SJSA1 (cell line): ENCODE measurements at regions not wholly inside any gene's neighbourhood (a gene's known extent, or its start where the extent isn't known, plus 50 kb on each side); places are given as distances from the start of the nearest gene placed in this dataset.

Experiments used
- DNase-seq, 2 experiments: peaks; one replicate each; pipeline ENCODE4 v3.0.0-alpha.2; 2015 to 2020; ENCODE audit warnings: low spot score in 2 of 2, low read depth in 1 of 2
- H3K27ac ChIP-seq: fragments of 250-450 bp; sonication (Bioruptor Pico); 2 replicates; pipeline ENCODE4 v1.5.1; 2020; ENCODE audit warnings: mild to moderate bottlenecking, moderate library complexity
- H3K27me3 ChIP-seq: fragments of 250-450 bp; sonication (Bioruptor Pico); replicated peaks from 2 replicates; pipeline ENCODE4 v1.5.1; 2020; ENCODE audit warnings: mild to moderate bottlenecking, moderate library complexity
- H3K36me3 ChIP-seq: fragments of 250-450 bp; sonication (Bioruptor Pico); 2 replicates; pipeline ENCODE4 v1.5.1; 2020; ENCODE audit warnings: mild to moderate bottlenecking
- H3K4me1 ChIP-seq: fragments of 250-450 bp; sonication (Bioruptor Pico); replicated peaks from 2 replicates; pipeline ENCODE4 v1.6.1; 2021; ENCODE audit warnings: mild to moderate bottlenecking
- H3K4me3 ChIP-seq: fragments of 250-450 bp; sonication (Bioruptor Pico); 2 replicates; pipeline ENCODE4 v1.5.1; 2020; ENCODE audit warnings: mild to moderate bottlenecking
- H3K9me3 ChIP-seq: fragments of 250-450 bp; sonication (Bioruptor Pico); replicated peaks from 2 replicates; pipeline ENCODE4 v1.5.1; 2020; ENCODE audit warnings: mild to moderate bottlenecking

- no peak overlapping the region for H3K27ac ChIP-seq
- H3K4me3 ChIP-seq: no peak overlapping the region
- no peaks in the 10 kb centered on the region for H3K36me3 ChIP-seq
- no peak for DNase-seq
- no peaks in the 10 kb centered on the region for H3K9me3 ChIP-seq
- no peaks in the 10 kb centered on the region for H3K27me3 ChIP-seq
- H3K4me1 ChIP-seq: no peaks in the 10 kb centered on the region; the same call in 1 of the 2 replicates
Measured at GRCh38 chr14:38880643-38881524, 222.2 kb downstream of the SEC23A start.

- DNase-seq: no peak
- no peaks in the 10 kb centered on the region for H3K9me3 ChIP-seq
- no peaks in the 10 kb centered on the region for H3K36me3 ChIP-seq
- no peaks in the 10 kb centered on the region; the same call in 1 of the 2 replicates for H3K4me1 ChIP-seq
- no peak overlapping the region for H3K4me3 ChIP-seq
- H3K27me3 ChIP-seq: no peaks in the 10 kb centered on the region
- H3K27ac ChIP-seq: no peak overlapping the region
Measured at GRCh38 chr14:38877744-38878388, 225.2 kb downstream of the SEC23A start.

- no peaks in the 10 kb centered on the region for H3K27me3 ChIP-seq
- DNase-seq: no peak
- H3K4me3 ChIP-seq: no peak overlapping the region
- no peaks in the 10 kb centered on the region for H3K4me1 ChIP-seq
- H3K27ac ChIP-seq: no peak overlapping the region
- no peaks in the 10 kb centered on the region for H3K9me3 ChIP-seq
- H3K36me3 ChIP-seq: no peaks in the 10 kb centered on the region
Measured at GRCh38 chr14:38874721-38875120, 228.3 kb downstream of the SEC23A start.

- no peaks in the 10 kb centered on the region for H3K4me1 ChIP-seq
- DNase-seq: no peak
- H3K27ac ChIP-seq: no peak overlapping the region
- no peaks in the 10 kb centered on the region for H3K9me3 ChIP-seq
- H3K36me3 ChIP-seq: no peaks in the 10 kb centered on the region
- H3K27me3 ChIP-seq: no peaks in the 10 kb centered on the region
- H3K4me3 ChIP-seq: no peak overlapping the region
Measured at GRCh38 chr14:38873941-38874612, 229.0 kb downstream of the SEC23A start.

GRCh38 chr14:38870296-38870836 is 232.7 kb downstream of the SEC23A start:
- H3K27me3 ChIP-seq: no peaks in the 10 kb centered on the region
- no peak for DNase-seq
- H3K36me3 ChIP-seq: no peaks in the 10 kb centered on the region
- H3K9me3 ChIP-seq: no peaks in the 10 kb centered on the region
- no peak overlapping the region for H3K4me3 ChIP-seq
- no peak overlapping the region for H3K27ac ChIP-seq
- H3K4me1 ChIP-seq: no peaks in the 10 kb centered on the region

GRCh38 chr14:38868399-38869290 is 234.4 kb downstream of the SEC23A start:
- DNase-seq: no peak
- H3K9me3 ChIP-seq: no peaks in the 10 kb centered on the region
- H3K4me3 ChIP-seq: no peak overlapping the region
- H3K36me3 ChIP-seq: no peaks in the 10 kb centered on the region
- H3K4me1 ChIP-seq: no peaks in the 10 kb centered on the region
- no peaks in the 10 kb centered on the region for H3K27me3 ChIP-seq
- no peak overlapping the region for H3K27ac ChIP-seq

GRCh38 chr14:38867561-38868150 is 235.4 kb downstream of the SEC23A start:
- no peak overlapping the region for H3K4me3 ChIP-seq
- H3K27ac ChIP-seq: no peak overlapping the region

GRCh38 chr14:38866461-38866860 is 236.6 kb downstream of the SEC23A start:
- DNase-seq: no peak
- Histone ChIP-seq H3K27ac (no peak overlapping the region), H3K9me3 (no peaks in the 10 kb centered on the region)

More at GRCh38 chr14:38867561-38868150, 235.4 kb downstream of the SEC23A start:
- DNase-seq: peak; percentile 36 to 68
- Histone ChIP-seq H3K4me1 (no peaks in the 10 kb centered on the region), H3K27me3 (no peaks in the 10 kb centered on the region), H3K36me3 (no peaks in the 10 kb centered on the region), H3K9me3 (no peaks in the 10 kb centered on the region)

GRCh38 chr14:38862366-38862765 is 240.7 kb downstream of the SEC23A start:
- no peak overlapping the region for H3K4me3 ChIP-seq
- no peak overlapping the region for H3K27ac ChIP-seq
- no peaks in the 10 kb centered on the region for H3K36me3 ChIP-seq
- H3K4me1 ChIP-seq: no peaks in the 10 kb centered on the region
- no peaks in the 10 kb centered on the region for H3K9me3 ChIP-seq
- DNase-seq: no peak
- H3K27me3 ChIP-seq: no peaks in the 10 kb centered on the region

More at GRCh38 chr14:38866461-38866860, 236.6 kb downstream of the SEC23A start:
- Histone ChIP-seq H3K36me3 (no peaks in the 10 kb centered on the region), H3K27me3 (no peaks in the 10 kb centered on the region), H3K4me1 (no peaks in the 10 kb centered on the region), H3K4me3 (no peak overlapping the region)

GRCh38 chr14:38860530-38860929 is 242.5 kb downstream of the SEC23A start:
- Histone ChIP-seq H3K4me3 (no peak overlapping the region), H3K9me3 (no peaks in the 10 kb centered on the region), H3K27ac (no peak overlapping the region), H3K27me3 (no peaks in the 10 kb centered on the region), H3K36me3 (no peaks in the 10 kb centered on the region), H3K4me1 (no peaks in the 10 kb centered on the region)
- no peak for DNase-seq

GRCh38 chr14:38856798-38857197 is 246.2 kb downstream of the SEC23A start:
- Histone ChIP-seq H3K36me3 (no peaks in the 10 kb centered on the region), H3K4me1 (no peaks in the 10 kb centered on the region), H3K27me3 (no peaks in the 10 kb centered on the region)

GRCh38 chr14:38855513-38855912 is 247.5 kb downstream of the SEC23A start:
- Histone ChIP-seq H3K4me3 (no peak overlapping the region), H3K4me1 (no peaks in the 10 kb centered on the region), H3K27ac (no peak overlapping the region), H3K27me3 (no peaks in the 10 kb centered on the region), H3K36me3 (no peaks in the 10 kb centered on the region), H3K9me3 (no peaks in the 10 kb centered on the region)
- no peak for DNase-seq

More at GRCh38 chr14:38856798-38857197, 246.2 kb downstream of the SEC23A start:
- no peak for DNase-seq
- Histone ChIP-seq H3K9me3 (no peaks in the 10 kb centered on the region), H3K27ac (no peak overlapping the region), H3K4me3 (no peak overlapping the region)

GRCh38 chr14:38851111-38851510 is 251.9 kb downstream of the SEC23A start:
- Histone ChIP-seq H3K4me1 (no peaks in the 10 kb centered on the region), H3K27ac (no peak overlapping the region), H3K4me3 (no peak overlapping the region), H3K36me3 (no peaks in the 10 kb centered on the region), H3K27me3 (no peaks in the 10 kb centered on the region), H3K9me3 (no peaks in the 10 kb centered on the region)
- DNase-seq: no peak
